ENCODE measurements at regions not wholly inside any gene's neighbourhood (a gene's known extent, or its start where the extent isn't known, plus 50 kb on each side); places are given as distances from the start of the nearest gene placed in this dataset.

GRCh38 chr4:151606061-151606460 lies 154.7 kb downstream of the GATB start:
- TF ChIP-seq, protein P1, sequence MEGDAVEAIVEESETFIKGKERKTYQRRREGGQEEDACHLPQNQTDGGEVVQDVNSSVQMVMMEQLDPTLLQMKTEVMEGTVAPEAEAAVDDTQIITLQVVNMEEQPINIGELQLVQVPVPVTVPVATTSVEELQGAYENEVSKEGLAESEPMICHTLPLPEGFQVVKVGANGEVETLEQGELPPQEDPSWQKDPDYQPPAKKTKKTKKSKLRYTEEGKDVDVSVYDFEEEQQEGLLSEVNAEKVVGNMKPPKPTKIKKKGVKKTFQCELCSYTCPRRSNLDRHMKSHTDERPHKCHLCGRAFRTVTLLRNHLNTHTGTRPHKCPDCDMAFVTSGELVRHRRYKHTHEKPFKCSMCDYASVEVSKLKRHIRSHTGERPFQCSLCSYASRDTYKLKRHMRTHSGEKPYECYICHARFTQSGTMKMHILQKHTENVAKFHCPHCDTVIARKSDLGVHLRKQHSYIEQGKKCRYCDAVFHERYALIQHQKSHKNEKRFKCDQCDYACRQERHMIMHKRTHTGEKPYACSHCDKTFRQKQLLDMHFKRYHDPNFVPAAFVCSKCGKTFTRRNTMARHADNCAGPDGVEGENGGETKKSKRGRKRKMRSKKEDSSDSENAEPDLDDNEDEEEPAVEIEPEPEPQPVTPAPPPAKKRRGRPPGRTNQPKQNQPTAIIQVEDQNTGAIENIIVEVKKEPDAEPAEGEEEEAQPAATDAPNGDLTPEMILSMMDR (IDR thresholded peaks at IDR 0.05; ENCODE audit: low read depth, low read length) = no peak
- no peak for TF ChIP-seq EZH2phosphoT487 (IDR thresholded peaks at IDR 0.05; ENCODE audit: low read depth)
